ENCODE measurements at regions not wholly inside any gene's neighbourhood (a gene's known extent, or its start where the extent isn't known, plus 50 kb on each side); places are given as distances from the start of the nearest gene placed in this dataset.
A peak's percentile ranks its signal among the peaks of the same experiment; 100 is the strongest.

GRCh38 chr11:92850296-92850826 is 119.1 kb upstream of the MTNR1B start:
- no peak for DNase-seq
- Histone ChIP-seq H3K27ac (no peak overlapping the region), H3K9me3 (no peaks in the 10 kb centered on the region), H3K4me3 (no peak overlapping the region), H3K4me1 (peaks cover 0 to 30% (median 13%) of the 10 kb centered on the region in 4 donors), H3K36me3 (no peaks in the 10 kb centered on the region), H3K27me3 (no peaks in the 10 kb centered on the region)
- TF ChIP-seq POLR2A (IDR thresholded peaks at IDR 0.05) (no peak), POLR2AphosphoS5 (IDR thresholded peaks at IDR 0.05) (no peak), EP300 (IDR thresholded peaks at IDR 0.05) (no peak)
- WGBS, 5 donors, result 71 to 85% (median 79%) methylated on average over 4 of the region's 4 CpGs
- intact Hi-C loops (cut with DNase I; ENCODE audit: low total_unique reads), result no loop called here

GRCh38 chr11:92852229-92852628 is 117.2 kb upstream of the MTNR1B start:
- H3K36me3 ChIP-seq, result no peaks in the 10 kb centered on the region
- H3K4me1 ChIP-seq, result peaks cover 0 to 30% (median 17%) of the 10 kb centered on the region in 4 donors
- no peaks in the 10 kb centered on the region for H3K9me3 ChIP-seq
- TF ChIP-seq POLR2A (IDR thresholded peaks at IDR 0.05), result no peak
- no peak for TF ChIP-seq POLR2AphosphoS5 (IDR thresholded peaks at IDR 0.05)
- TF ChIP-seq EP300 (IDR thresholded peaks at IDR 0.05), result no peak
- TF ChIP-seq CTCF (IDR thresholded peaks at IDR 0.05), result no peak
- intact Hi-C loops (cut with DNase I; ENCODE audit: low total_unique reads), result no loop called here
- H3K27ac ChIP-seq, result no peak overlapping the region
- DNase-seq, result no peak
- H3K27me3 ChIP-seq, result no peaks in the 10 kb centered on the region
- H3K4me3 ChIP-seq, result no peak overlapping the region

- peaks cover 0 to 30% (median 17%) of the 10 kb centered on the region in 4 donors for H3K4me1 ChIP-seq
- peak in 1 of 3 donors; percentile 5 for TF ChIP-seq POLR2AphosphoS5 (IDR thresholded peaks at IDR 0.05)
- TF ChIP-seq EP300 (IDR thresholded peaks at IDR 0.05), result no peak
- DNase-seq, result peak in 1 of 2 donors; percentile 37
Measured at GRCh38 chr11:92852946-92853345, 116.5 kb upstream of the MTNR1B start.

GRCh38 chr11:92854162-92854561 is 115.3 kb upstream of the MTNR1B start:
- WGBS, 5 donors, result 74 to 77% (median 75%) methylated on average over 5 of the region's 5 CpGs
- DNase-seq, result no peak
- intact Hi-C loops (cut with DNase I; ENCODE audit: low total_unique reads), result no loop called here
- H3K36me3 ChIP-seq, result no peaks in the 10 kb centered on the region
- no peak overlapping the region for H3K27ac ChIP-seq
- H3K4me3 ChIP-seq, result no peak overlapping the region
- no peak for TF ChIP-seq EP300 (IDR thresholded peaks at IDR 0.05)
- TF ChIP-seq POLR2A (IDR thresholded peaks at IDR 0.05), result no peak
- no peak for TF ChIP-seq POLR2AphosphoS5 (IDR thresholded peaks at IDR 0.05)
- no peak for TF ChIP-seq CTCF (IDR thresholded peaks at IDR 0.05)
- H3K9me3 ChIP-seq, result no peaks in the 10 kb centered on the region
- H3K4me1 ChIP-seq, result peaks cover 0 to 42% (median 19%) of the 10 kb centered on the region in 4 donors
- no peaks in the 10 kb centered on the region for H3K27me3 ChIP-seq

More at GRCh38 chr11:92852946-92853345, 116.5 kb upstream of the MTNR1B start:
- intact Hi-C loops (cut with DNase I; ENCODE audit: low total_unique reads), result no loop called here
- no peak overlapping the region for H3K27ac ChIP-seq
- H3K36me3 ChIP-seq, result no peaks in the 10 kb centered on the region
- no peaks in the 10 kb centered on the region for H3K27me3 ChIP-seq
- WGBS, 5 donors, result 39 to 57% (median 50%) methylated on average over 7 of the region's 7 CpGs; no CpG with 5 or more reads in 1 of the 5 donors
- no peaks in the 10 kb centered on the region for H3K9me3 ChIP-seq
- no peak overlapping the region for H3K4me3 ChIP-seq

GRCh38 chr11:92854952-92855351 is 114.5 kb upstream of the MTNR1B start:
- no peak overlapping the region for H3K4me3 ChIP-seq
- TF ChIP-seq POLR2A (IDR thresholded peaks at IDR 0.05) (no peak), POLR2AphosphoS5 (IDR thresholded peaks at IDR 0.05) (no peak), EP300 (IDR thresholded peaks at IDR 0.05) (no peak), CTCF (IDR thresholded peaks at IDR 0.05) (no peak)
- peaks cover 0 to 49% (median 21%) of the 10 kb centered on the region in 4 donors for H3K4me1 ChIP-seq
- H3K9me3 ChIP-seq, result no peaks in the 10 kb centered on the region
- no peaks in the 10 kb centered on the region for H3K27me3 ChIP-seq
- 24 to 41% (median 31%) methylated on average over 3 of the region's 3 CpGs for WGBS, 5 donors
- H3K27ac ChIP-seq, result no peak overlapping the region
- intact Hi-C loops (cut with DNase I; ENCODE audit: low total_unique reads), result no loop called here
- DNase-seq, result no peak
- no peaks in the 10 kb centered on the region for H3K36me3 ChIP-seq

All from stomach (tissue), 8 donors.